ENCODE measurements at regions not wholly inside any gene's neighbourhood (a gene's known extent, or its start where the extent isn't known, plus 50 kb on each side); places are given as distances from the start of the nearest gene placed in this dataset.

GRCh38 chr10:52539463-52539862 is 225.4 kb downstream of the DKK1 start:
- no peaks in the 10 kb centered on the region for H4K20me1 ChIP-seq (ENCODE audit: insufficient read depth, low read length)
- H3K4me2 ChIP-seq (ENCODE audit: low read length): peak overlapping the region; percentile 59
- no peaks in the 10 kb centered on the region for H3K36me3 Mint-ChIP-seq (ENCODE audit: low read depth, unreplicated experiment)
- H3K27ac ChIP-seq (ENCODE audit: low read depth, low read length): peak overlapping the region; percentile 18
- peaks cover 2% of the 10 kb centered on the region for H3K9me3 Mint-ChIP-seq (ENCODE audit: unreplicated experiment)
- H3K4me1 Mint-ChIP-seq (ENCODE audit: low read depth, unreplicated experiment): peaks cover 27% of the 10 kb centered on the region
- H3K27me3 Mint-ChIP-seq (ENCODE audit: low read depth, unreplicated experiment): no peaks in the 10 kb centered on the region
- no peak overlapping the region for H3K4me3 ChIP-seq (ENCODE audit: insufficient read depth, low read depth, low read length)
- no peak overlapping the region for H3K9ac ChIP-seq (ENCODE audit: low read length)
- TF ChIP-seq CTCF (IDR thresholded peaks at IDR 0.05; ENCODE audit: insufficient read depth, low read depth, low read length) (no peak), EZH2 (IDR thresholded peaks at IDR 0.05; ENCODE audit: insufficient read depth, low read length) (no peak)
- no peaks in the 10 kb centered on the region for H3K27me3 ChIP-seq (ENCODE audit: insufficient read depth, low read length)
- H3K9me3 ChIP-seq (ENCODE audit: insufficient read depth, low read depth, low read length): no peaks in the 10 kb centered on the region
- H3K4me1 ChIP-seq (ENCODE audit: insufficient read depth, low read length): peaks cover 10% of the 10 kb centered on the region
- peak overlapping the region; percentile 58 for H3K4me3 Mint-ChIP-seq (ENCODE audit: unreplicated experiment)
- peak overlapping the region; percentile 97 for H3K27ac Mint-ChIP-seq (ENCODE audit: unreplicated experiment)
- DNase-seq (ENCODE audit: low read depth) (peak; percentile 82), FAIRE-seq (peak; percentile 83)
- no peaks in the 10 kb centered on the region for H3K36me3 ChIP-seq (ENCODE audit: insufficient read depth, low read length)
- H2AFZ ChIP-seq (ENCODE audit: low read depth, low read length): no peak overlapping the region
- no peaks in the 10 kb centered on the region for H3K79me2 ChIP-seq (ENCODE audit: insufficient read depth, low read length)

- H3K4me2 ChIP-seq (ENCODE audit: low read length): no peak overlapping the region
- H3K36me3 Mint-ChIP-seq (ENCODE audit: low read depth, unreplicated experiment): no peaks in the 10 kb centered on the region
These were observed 226.5 kb downstream of the DKK1 start for GRCh38 chr10:52540479-52540984.

More at GRCh38 chr10:52540479-52540984, 226.5 kb downstream of the DKK1 start:
- FAIRE-seq (peak; percentile 34), DNase-seq (ENCODE audit: low read depth) (peak; percentile 11)
- Mint-ChIP-seq H3K27ac (ENCODE audit: unreplicated experiment) (peak overlapping the region; percentile 94), H3K4me1 (ENCODE audit: low read depth, unreplicated experiment) (peaks cover 26% of the 10 kb centered on the region), H3K27me3 (ENCODE audit: low read depth, unreplicated experiment) (no peaks in the 10 kb centered on the region), H3K4me3 (ENCODE audit: unreplicated experiment) (no peak overlapping the region), H3K9me3 (ENCODE audit: unreplicated experiment) (peaks cover 2% of the 10 kb centered on the region)
- H3K27ac ChIP-seq (ENCODE audit: low read depth, low read length): no peak overlapping the region
- H3K9me3 ChIP-seq (ENCODE audit: insufficient read depth, low read depth, low read length): no peaks in the 10 kb centered on the region
- TF ChIP-seq EZH2 (IDR thresholded peaks at IDR 0.05; ENCODE audit: insufficient read depth, low read length): no peak
- no peak for TF ChIP-seq CTCF (IDR thresholded peaks at IDR 0.05; ENCODE audit: insufficient read depth, low read depth, low read length)
- H3K9ac ChIP-seq (ENCODE audit: low read length): no peak overlapping the region
- no peak overlapping the region for H3K4me3 ChIP-seq (ENCODE audit: insufficient read depth, low read depth, low read length)
- no peaks in the 10 kb centered on the region for H3K79me2 ChIP-seq (ENCODE audit: insufficient read depth, low read length)
- no peaks in the 10 kb centered on the region for H3K27me3 ChIP-seq (ENCODE audit: insufficient read depth, low read length)
- H3K36me3 ChIP-seq (ENCODE audit: insufficient read depth, low read length): no peaks in the 10 kb centered on the region
- H3K4me1 ChIP-seq (ENCODE audit: insufficient read depth, low read length): peaks cover 10% of the 10 kb centered on the region
- no peaks in the 10 kb centered on the region for H4K20me1 ChIP-seq (ENCODE audit: insufficient read depth, low read length)
- no peak overlapping the region for H2AFZ ChIP-seq (ENCODE audit: low read depth, low read length)

Data from astrocyte (in vitro differentiated cells and primary cell).